Activated T-cell treated with anti-CD3 and anti-CD28 coated beads for 24 hours (primary cell): ENCODE measurements at regions not wholly inside any gene's neighbourhood (a gene's known extent, or its start where the extent isn't known, plus 50 kb on each side); places are given as distances from the start of the nearest gene placed in this dataset.
"Not testable (repeated sequence)": the region's sequence is repeated elsewhere in the genome, so short reads cannot be mapped to it uniquely, and the experiment has no call there.

ENCODE experiments used
- DNase-seq: peaks from one replicate; pipeline ENCODE4 v3.0.0-alpha.2; 2020; ENCODE audit warnings: low read depth

- DNase-seq: no peak
These were observed 111.1 kb upstream of the CCDC28A start for GRCh38 chr6:138662471-138662870.

GRCh38 chr6:138663892-138664291 lies 109.7 kb upstream of the CCDC28A start:
- no peak for DNase-seq

DNA sequence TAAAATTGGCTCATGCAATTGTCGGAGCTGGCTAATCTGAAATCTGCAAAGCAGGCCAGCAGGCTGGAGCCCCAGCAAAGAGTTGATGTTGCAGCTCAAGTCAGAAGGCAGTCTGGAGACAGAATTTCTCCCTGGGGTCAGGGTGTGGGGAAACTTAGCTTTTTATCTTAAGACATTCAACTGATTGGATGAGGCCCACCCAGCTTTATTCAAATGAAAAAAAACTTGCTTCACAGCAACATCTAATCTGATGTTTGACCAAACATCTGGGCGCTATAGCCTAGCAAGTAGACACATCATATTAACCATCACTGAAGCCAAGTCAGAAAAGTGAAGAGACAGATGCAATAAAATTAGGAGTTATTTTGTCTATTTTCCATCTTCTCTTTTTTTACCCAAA lies 108.8 kb upstream of the CCDC28A start:
- DNase-seq: no peak

- no peak for DNase-seq
These were observed 106.9 kb upstream of the CCDC28A start for GRCh38 chr6:138666636-138667035.

GRCh38 chr6:138667408-138667807 lies 106.2 kb upstream of the CCDC28A start:
- DNase-seq: no peak

DNA sequence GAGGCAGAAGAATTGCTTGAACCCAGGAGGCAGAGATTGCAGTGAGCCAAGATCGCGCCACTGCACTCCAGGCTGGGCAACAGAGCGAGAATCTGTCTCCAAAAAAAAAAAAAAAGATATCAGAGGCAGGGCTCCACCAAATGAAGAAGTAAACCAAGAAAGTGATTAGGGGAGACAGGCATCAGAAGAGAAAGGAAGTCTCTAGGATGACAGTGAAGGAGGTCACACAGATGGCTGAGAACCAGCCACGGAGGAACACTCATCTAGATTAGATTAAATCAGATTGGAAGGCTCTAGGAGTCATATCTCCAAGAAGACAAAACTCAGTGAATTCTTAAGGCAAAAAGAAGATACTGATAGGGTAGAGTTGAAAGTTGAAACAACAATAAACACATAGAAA lies 102.2 kb upstream of the CCDC28A start:
- no peak for DNase-seq

DNA sequence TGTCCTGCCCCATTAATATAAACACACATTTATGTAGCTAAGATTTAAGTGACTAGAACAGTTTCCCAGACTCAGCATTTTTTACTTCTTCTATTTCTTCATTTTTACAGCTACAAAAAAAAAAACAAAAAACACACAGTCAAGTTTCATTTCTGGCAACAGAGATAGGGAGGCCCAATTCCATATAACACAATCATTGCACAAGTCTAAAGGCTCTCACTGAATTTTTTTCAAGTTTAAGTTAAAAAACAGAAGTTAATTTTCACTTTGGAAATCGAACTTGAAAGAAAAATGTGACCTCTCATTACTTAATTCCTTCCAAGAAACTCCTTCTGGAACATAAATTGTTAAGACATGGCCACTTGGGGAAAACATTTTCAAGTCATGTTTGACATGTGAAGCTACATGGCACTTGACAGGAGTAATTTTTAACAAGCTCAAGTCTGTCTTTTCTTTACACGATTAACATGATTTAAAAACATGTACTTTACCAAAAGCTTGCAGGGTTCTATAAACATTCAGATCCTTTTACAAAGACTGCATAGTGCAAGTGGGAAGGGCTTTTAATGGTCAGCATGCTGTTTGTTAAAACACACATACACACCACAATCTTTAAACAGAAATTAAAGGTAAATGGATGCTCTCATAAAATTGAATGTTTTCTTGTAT lies 100.1 kb upstream of the CCDC28A start:
- no peak for DNase-seq

GRCh38 chr6:138674444-138674843 lies 99.1 kb upstream of the CCDC28A start:
- not testable (repeated sequence) for DNase-seq

- no peak for DNase-seq
These were observed 96.0 kb upstream of the CCDC28A start for GRCh38 chr6:138677538-138677937.

DNA sequence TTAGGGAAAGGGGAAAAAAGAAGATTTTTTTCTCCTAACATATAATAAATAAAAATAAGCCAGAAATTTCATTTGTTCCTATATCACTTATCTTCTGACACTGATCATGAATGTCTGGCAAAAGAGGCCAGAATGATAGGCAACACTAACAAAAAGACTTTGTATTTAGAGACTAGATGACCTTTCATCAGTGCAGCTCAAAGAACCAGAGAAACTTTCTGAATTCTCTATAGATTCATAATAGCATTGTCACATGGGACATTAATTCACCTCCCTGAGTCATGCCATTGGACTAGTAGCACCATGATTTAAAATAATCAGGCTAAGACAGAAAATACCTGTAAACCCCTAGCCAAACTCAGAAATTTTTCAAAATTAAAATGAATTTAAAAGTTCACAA lies 95.4 kb upstream of the CCDC28A start:
- DNase-seq: no peak

GRCh38 chr6:138680085-138680484 lies 93.5 kb upstream of the CCDC28A start:
- DNase-seq: no peak

DNA sequence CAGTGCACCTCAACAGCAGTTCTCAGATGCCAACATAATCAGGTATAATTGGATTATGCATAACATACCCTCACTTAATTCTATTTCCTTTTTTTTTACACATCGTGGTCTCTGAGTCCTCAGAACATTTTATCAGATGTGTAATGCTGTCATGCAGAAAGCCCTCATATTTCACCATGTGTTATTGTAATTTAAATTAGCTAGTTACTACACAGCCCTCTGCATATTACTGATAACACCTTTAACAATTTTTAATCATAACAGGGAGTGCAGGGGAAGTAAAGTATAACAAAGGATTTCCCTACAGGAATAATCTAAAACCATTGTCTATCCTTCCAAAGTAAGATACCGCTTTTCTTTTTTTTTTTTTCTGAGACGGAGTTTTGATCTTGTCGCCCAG lies 91.9 kb upstream of the CCDC28A start:
- DNase-seq: no peak

DNA sequence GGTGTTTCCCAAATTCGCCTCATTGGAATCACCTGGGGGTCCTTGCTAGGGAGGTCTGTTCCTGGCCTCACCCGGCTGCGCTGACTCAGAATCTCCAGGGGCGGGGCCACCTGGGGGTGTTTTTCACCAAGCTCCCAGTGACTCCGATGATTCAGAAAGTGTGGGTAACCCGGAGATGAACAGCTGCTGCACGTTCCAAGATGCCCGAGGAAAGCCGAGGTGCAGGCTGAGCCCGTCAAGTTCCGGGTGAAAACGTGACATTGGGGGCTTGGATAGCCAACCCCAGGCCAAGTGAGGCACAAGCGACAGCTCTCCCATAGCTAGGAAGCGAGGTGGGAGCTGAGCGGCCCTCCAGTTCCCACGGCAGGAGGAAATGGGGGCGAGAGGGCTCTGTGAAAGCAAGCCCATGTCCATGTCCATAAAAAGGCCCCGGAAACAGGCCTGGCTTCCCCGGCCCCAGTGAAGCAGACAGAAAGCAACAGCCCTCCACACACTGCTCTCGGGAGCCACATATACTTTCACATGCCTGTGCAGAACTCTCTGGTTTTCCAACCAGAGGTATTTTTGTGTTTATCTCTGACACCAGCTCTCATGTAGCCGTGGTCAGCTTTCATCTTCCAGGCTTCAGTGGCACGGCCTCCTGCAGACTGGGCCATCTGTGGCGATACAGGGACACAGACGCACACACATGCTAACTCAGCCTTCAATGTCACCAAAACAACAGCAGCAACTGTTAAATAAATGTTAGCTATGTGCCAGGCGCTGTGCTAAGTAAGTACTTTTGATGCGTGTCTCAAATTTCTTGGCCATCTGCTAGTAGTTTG lies 90.7 kb upstream of the CCDC28A start:
- no peak for DNase-seq

DNA sequence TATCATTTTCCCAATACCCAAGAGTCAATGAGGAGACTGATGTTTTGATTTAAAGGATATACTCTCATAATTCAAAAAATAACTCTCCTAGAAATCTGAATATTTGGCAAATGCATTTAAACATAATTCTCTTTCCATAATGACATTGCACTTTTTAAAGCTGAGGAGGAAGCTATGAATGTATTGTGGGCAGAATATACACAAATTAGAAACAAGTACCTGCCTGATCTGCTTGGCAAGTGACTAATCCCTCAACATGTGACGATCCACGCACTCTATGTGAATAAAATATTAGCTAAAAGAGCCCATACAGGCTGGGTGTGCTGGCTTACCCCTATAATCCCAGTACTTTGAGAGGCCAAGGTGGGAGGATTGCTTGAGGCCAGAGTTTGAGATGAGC lies 88.3 kb upstream of the CCDC28A start:
- no peak for DNase-seq

- no peak for DNase-seq
These were observed 87.8 kb upstream of the CCDC28A start for GRCh38 chr6:138685781-138686180.

- no peak for DNase-seq
These were observed 85.0 kb upstream of the CCDC28A start for GRCh38 chr6:138688580-138688979.

DNA sequence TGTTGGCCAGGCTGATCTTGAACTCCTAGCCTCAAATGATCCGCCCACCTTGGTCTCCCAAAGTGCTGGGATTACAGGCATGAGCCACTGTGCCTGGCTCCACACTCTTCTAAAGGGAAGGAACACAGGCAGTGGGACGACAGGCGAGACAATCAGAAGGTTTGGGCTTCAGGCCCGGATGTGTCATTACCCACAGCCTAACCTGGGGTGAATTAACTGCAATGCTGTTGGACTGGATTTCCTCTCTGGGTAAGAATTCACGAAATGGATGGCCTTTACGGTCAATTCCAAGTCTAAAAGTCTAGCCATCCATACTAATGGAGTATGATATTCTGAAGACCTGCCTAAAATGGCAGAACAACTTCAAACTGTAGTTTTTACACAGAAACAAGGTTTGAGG lies 83.7 kb upstream of the CCDC28A start:
- DNase-seq: no peak

GRCh38 chr6:138690975-138691594 lies 82.5 kb upstream of the CCDC28A start:
- no peak for DNase-seq

GRCh38 chr6:138691595-138692057 lies 81.9 kb upstream of the CCDC28A start:
- DNase-seq: no peak

GRCh38 chr6:138692058-138692977 lies 81.3 kb upstream of the CCDC28A start:
- peak; percentile 24 for DNase-seq

DNA sequence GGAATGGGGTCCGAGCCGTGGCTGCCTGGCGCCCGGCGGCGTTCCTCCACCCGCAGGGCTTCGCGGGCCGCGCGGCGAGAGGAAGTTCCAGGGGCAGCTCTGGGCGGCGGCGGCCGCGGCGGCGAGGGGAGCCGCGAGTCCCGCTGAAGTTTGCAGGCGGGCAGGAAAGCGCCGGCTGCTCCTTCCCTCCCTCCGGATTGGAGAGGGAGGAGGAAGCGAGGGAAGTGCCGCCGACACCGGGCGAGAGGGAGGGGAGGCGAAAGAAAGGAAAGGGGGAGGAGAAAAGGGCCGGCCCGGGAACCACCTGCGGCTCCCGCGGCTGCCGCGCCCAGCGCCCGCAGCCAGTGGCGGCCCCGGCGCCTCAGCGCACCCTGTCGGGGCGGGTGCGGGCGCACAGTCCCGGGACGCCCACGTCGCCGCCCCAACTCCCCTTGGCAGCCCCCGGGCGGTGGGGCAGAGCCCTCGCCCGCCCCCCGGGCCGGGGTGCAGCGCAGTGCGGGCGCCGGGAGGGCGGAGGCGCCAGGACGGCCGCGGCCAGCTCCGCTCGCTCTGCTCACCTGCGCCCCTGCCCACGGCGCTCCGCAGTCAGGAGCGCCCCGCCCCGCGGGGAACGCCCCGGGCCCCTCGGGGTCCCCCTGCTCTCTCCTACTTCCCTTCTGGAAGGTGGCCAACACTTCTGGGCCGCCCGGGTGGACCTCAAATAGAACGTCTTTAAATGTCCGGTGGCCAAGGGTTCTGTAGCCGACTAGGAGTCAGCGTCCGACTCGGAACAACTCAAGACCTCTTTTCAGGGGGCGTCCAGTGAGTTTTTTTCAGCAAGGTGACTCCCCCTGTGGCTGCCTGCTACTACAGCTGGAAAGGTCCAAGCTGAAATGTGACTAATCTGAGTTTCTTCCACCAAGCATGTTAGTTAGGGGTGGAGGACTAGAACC lies 80.3 kb upstream of the CCDC28A start:
- DNase-seq: no peak
